ENCODE measurements at regions not wholly inside any gene's neighbourhood (a gene's known extent, or its start where the extent isn't known, plus 50 kb on each side); places are given as distances from the start of the nearest gene placed in this dataset.

DNA sequence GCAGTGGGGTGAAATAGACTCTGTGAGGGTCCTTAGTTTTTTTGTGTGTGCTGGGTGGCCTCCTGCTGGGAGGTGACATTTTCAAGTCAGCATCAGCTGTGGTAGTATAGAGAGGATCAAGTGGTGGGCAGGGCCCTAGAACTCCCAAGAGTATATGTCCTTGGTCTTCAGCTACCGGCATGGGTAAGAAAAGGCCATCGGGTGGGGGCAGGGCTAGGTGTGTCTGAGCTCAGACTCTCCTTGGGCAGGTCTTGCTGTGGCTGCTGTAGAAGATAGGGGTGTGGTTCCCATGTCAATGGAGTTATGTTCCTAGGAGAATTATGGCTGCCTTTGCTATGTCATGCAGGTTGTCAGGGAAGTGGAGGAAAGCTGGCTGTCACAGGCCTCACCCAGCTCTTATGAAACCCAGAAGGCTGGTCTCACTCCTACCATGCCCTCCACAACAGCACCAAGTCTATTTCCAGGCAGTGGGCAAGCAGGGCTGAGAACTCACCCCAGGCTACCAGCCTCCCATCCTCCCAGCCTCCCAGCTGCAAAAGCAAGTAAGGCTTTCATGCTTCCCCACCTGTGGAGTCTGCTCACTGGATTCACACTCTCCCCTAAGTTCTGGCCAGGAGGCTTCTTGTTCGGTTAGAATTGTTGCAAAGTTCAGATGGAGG lies 130.6 kb upstream of the SOX1 start:
- no peak for DNase-seq

DNA sequence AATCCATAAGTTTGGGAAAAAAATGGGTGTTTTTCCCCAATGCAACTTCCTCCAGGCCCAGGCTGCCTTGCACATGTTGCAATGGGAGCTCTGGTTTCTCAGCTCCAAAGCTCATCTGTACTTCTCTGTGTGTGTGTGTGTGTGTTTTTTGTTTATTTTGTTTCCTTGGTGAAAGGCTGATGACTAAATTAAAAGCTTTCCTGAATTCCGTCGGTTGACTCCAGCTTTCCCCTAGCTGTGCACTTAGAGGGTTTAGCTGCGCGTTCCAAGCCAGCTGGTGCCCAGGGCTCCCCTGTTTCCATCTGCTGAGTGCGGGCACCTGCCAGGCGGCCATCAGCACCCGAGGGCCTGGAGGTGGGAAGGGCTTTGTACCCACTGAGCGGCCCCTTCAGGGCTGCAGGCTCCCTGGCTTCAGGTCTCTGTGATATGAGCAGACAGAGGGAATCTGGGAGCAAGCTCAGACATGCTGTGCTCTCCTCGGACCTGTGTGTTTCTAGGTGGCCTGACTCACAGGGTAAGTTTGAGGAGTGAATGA lies 129.1 kb upstream of the SOX1 start:
- peak; percentile 32 for DNase-seq

DNA sequence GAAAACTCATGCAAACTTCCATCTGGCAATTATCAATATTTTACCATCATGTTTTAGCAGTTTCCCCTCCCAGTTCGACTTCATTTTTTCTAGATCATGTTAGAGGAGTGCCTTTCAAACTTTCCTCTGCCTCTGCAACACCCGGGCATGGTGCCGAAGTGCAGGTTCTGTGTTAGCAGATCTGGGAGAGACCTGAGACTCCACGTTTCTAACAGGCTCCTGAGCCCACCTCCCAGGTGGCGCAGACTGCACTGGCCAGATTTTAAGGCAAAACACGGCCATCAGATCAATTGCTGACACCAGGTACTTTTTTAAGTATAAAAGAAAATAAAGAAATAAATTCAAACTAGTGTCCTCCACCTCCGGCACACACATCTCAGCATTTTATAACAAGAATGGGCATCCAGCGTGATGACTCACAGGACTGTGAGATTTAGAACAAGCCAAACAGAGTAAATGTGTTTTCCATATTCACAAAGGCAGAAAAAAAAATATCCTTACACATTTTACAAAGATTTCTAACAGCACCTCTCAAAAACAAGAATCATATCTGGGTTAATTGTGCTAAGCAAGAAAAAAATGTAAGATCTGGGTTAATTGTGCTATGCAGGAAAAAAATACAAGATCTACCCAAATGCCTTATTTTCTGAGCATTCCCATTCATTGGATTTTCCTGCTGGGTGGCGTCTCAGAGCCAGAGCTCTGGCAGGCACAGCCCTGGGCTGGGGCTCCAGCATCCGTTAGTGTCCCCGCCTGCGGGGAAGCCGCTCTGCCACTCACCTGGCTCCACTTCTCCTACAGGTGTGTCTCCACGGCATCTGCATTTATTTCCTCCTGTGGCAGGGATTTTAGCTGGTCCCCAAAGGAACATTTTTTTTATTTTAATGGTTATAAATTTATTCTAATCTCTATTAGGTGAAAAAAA lies 127.9 kb upstream of the SOX1 start:
- no peak for DNase-seq

DNA sequence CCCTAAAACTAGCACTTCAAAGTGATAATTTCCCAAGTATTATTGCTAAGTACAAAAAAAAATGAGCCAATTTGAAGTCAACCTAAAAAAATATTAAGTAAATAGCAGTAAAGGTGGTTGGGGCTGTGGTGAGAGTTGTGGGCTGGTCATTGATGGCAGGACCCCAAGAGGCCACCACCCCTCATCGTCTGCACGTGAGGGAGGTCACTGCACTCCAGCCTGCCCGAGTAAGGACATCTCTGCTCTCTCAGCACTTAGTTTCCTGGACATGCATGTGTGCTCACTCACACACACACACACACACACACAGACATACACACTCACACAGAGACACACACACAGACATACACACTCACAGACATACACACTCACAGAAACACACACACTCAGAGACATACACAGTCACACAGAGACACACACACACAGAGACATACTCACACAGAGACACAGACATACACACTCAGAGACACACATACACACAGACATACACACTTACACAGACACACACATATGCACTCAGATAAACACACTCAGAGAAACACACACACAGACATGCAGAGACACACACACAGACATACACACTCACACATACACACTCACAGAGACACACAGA lies 127.2 kb upstream of the SOX1 start:
- no peak for DNase-seq

DNA sequence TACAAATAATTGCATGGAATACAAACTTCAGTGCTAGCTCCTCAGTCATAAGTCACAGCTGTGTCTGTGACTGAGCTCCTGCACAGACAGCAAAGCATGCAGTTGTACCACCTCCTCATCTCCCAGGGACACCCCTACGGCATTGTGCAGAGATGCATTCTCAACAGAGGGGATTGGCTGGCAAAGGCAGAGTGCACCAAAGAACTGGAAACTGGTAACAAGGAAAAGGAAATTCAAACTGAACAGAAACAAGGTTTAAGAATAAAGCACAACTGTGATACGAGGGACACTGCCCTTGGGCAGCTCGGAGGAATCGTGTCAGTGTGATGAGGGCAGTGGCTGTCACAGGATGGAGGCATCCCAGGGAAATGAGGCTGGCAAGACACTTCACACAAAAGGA lies 126.1 kb upstream of the SOX1 start:
- DNase-seq, result no peak

DNA sequence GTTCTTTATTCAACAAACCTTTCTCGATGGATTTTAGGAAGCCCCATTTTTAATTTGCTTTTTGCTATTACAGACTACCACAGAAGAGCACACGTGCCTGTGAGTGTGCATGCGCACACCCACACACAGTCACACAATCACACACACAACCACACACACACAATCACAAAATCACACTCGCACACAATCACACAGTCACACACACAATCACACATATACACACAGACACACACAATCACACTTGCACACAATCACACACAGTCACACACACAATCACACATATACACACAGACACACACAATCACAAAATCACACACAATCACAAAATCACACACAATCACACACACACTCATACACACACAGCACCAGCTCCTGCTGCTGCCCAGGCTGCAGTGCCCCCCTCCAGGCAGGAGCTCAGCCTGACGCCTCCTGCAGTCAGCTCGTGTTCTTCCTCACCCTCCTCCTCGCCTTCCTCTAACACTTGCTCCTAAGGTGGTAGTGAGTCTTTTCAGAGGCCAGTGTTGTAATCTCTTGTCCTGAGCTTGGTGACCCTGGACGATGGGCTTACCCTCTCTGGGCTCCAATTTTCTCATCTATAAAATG lies 125.0 kb upstream of the SOX1 start:
- no peak for DNase-seq

DNA sequence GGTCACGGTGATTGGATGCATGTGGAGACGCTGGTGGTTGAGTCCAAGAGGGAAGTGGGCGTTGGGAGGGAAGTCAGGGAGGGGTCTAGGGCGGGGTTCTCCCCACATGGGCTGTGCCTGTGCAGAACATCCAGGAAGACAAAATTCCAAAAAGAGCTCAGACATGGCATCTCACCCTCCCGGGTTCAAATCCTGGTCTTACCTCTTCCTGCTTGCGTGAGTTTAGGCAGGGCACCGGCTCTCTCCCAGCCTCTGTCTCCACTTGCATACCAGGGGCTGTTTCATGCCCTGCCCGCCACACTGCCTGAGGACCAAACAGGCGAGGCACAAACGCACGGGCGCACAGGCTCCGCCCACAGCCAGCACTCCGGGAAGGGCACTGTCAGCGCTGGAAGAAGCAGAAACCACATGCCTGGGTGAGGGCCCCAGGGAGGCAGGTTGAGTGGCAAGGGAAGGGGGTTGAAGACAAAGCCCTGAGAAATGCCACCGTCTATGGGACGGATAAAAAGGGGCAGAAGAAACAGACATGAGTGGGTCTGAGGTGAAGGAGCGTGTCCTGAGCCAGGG lies 123.6 kb upstream of the SOX1 start:
- DNase-seq, result no peak

DNA sequence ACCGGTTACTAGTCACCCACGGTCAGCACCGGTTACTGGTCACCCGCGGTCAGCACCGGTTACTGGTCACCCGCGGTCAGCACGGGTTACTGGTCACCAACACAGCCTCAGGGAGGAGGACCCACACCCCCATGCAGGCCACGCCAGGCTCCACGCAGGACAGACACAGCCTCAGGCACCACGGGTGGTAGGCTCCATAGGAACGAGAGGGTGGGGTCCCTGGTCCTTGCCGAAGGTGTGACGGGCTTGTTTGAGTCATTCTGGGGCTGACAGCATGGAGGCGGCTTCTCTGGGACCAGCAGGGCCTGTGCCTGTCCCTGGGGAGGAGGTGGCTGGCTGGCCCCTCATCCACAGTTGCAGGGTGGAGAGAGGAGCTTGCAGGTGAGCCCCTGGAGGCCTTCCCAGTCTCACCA lies 122.8 kb upstream of the SOX1 start:
- DNase-seq, result no peak

DNA sequence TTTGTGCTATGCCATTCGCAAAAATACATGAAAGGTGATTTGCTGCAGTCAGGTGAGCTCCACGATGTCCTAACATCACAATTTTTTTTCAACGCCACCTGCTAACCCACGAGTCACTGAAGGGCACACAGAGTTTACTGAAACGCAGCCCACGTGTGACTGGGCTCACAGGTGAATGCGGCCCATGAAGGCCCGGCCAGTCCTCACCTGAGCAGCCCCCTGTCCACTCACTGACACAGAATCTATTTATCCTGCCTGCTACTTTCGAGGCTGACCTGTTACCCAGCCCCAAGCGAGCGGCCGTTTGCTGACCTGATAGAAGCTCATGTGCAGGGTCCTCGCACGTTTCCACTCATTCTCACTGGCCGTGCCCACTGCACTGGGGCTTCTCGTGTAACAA lies 121.9 kb upstream of the SOX1 start:
- no peak for DNase-seq

DNA sequence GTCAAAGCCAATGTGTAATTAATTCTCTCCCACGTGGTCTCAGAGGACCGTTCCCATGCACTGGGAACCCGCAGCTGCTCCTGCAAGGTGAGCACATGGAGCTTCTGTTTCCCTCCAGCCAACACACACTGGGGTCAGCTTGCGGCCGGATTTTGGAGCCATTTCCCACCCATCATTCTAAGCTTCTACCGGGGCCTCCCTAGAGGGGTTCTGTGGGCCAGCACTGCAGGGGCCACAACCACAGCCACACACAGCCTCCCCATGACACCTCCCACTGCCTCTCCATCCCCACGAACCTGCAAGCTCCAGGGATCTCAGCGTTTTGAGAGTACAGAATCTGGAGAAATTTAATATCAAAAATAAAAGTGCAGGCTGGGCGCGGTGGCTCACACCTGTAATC lies 120.7 kb upstream of the SOX1 start:
- DNase-seq, result no peak

DNA sequence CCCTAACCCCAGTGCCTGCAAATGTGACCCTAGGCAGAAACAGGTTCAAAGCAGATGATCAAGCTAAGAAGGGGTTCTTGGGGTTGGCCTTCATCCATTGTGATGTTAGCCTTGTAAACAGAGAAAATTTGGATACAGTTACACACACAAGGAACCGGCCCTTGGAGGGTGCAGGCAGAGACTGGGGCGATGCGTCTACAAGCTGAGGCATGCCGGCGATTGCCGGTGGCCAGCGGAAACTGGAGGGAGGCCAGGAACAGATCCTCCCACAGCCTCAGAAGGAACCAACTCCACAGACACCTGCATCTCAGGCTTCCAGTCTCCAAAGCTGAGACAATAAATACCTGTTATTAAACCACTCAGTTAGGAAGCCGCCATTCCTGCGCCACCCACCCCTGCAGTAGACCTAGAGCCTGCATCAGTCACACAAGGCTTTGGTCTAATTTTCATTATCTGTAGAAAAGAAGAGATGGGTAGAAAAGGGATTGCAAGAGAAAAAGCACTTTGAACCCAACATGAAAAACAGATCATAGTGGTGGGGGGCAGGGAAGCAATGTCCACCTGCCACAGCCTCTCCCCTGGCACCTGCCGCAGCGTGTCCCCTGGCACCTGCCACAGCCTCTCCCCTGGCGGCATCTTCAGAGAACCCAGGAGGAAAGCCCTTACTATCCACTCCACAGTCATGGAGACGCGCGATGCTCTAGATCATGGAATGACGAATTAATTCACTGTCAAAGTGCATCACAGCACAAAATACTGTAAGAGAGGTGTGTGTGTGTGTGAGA lies 119.7 kb upstream of the SOX1 start:
- DNase-seq, result peak; percentile 54

DNA sequence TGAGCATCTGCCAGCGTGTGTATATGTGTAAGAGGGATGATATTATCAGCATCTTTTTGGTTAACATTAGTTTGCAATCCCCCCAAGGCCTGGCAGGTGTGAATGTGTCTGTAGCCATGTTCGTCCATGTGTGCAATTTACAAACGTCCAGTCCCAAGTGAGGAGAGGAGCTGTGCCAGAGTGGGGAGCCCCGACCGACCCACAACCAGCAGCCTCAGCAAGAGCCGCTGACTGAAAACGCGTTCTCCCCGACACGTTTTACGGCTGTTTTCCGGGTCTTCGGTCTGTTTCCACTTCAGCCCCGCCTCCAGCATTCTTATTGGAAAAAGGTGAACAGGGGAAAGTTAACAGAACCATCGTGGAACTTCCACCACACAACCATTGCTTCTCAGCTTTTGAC lies 119.1 kb upstream of the SOX1 start:
- no peak for DNase-seq

DNA sequence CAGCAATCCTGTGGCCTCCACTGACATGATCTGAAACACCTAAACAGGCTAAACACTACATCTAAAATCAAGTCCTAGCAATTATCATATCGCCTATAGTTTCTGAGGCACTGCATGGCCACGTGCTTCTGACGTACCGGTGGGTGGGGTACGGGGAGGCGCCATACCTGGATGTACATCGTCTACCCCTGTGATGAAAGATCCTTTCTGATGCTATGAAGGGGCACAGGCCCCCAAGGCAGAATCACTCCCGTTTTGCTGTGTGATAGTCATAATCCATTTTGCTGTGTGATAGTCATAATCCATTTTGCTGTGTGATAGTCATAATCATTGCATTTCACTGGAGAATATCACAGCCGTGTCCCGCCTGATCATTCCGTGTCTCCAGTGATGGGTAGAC lies 118.7 kb upstream of the SOX1 start:
- DNase-seq, result no peak

DNA sequence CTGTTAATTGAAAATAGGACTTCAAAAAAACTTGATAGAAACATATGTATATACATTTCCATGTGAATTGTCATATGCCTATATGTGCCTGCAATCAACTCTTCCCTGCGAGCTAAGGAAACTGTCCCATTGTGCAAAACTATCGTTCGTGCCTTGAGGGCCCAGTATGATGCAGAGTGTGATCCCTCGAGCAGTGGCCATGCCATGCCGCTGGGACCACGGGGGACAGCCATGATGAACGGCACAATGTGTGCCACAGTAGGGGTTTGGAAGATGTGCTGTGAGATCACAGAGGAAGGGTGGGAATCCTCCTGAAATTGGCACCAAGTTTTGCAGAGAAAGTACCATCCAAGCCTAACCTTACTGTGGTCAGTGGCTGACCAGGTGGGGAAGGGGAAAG lies 118.1 kb upstream of the SOX1 start:
- DNase-seq, result no peak

DNA sequence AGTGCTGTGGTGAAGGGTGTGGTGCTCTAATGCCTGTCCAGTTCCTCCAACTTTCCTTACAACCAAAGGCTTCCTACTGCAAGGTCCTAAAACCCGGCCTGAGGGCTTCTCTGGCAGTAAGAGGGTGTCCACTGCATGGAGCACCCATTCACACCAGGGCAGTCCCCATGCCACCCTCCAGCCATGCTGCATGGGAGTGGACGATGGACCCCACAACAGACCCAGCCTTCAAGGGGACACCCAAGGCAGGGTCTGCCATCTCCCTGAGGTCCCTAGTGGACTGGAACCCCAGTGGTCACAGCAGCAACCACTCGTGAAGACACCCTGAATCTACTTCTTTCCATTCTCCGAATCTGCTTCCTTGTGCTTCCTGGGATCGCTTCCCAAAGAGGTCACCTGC lies 117.6 kb upstream of the SOX1 start:
- DNase-seq, result no peak

DNA sequence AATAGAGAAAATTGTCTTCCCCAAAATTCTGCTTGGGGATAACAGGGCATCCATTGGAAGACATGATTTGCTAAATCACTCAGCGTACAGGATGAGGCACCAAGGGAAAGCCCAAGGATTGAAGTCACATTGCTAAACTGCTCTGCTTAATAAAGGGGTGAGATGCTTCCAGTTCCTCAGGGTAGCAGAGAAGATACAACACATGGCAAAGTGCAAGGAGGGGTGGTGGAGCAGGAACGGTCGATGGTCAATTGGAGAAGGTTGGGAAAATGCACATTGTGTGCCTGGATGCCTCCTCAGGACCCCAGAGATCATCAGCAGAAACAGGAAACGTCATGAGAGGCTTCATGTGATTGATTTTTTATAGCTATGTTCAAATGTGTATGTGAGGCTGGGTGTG lies 116.3 kb upstream of the SOX1 start:
- no peak for DNase-seq

DNA sequence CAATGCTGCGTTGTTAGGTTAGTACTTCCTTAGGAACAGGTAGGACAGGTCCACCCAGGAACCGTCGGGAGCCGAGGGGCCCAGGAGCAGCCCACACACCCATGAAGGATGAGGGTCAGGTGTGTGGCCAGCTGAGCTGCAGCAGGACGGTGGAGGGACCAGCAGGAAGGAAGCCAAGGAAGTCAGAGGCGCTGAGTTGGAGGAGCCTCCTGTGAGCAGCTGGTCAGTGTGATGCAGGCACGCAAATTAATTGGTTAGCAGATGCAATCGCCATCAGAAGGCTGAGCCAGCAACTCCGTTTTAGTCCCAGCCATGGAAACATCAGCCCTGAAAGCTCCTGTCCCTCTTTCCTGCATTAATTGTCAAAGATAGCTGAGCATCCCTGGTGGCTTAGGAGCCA lies 114.9 kb upstream of the SOX1 start:
- no peak for DNase-seq

DNA sequence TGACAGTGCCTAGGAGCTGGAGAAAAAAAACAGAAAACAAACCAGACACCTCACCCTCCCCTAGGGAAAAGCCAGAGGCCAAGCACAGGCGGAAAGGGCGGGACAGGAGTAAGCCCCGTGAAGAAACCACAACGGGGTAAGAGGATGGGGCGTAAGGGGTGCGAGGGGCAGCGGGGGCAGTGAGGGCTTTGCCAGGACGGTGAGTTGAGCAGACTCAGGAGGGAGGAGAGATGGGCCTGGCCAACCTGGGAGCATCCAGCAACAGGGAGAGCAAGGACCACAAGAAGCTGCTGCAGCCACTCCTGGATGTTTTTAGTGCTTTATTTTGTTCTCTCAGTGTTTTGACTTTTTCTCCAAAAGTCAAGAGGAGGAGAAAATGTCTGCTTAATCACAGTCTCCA lies 114.1 kb upstream of the SOX1 start:
- DNase-seq, result no peak

DNA sequence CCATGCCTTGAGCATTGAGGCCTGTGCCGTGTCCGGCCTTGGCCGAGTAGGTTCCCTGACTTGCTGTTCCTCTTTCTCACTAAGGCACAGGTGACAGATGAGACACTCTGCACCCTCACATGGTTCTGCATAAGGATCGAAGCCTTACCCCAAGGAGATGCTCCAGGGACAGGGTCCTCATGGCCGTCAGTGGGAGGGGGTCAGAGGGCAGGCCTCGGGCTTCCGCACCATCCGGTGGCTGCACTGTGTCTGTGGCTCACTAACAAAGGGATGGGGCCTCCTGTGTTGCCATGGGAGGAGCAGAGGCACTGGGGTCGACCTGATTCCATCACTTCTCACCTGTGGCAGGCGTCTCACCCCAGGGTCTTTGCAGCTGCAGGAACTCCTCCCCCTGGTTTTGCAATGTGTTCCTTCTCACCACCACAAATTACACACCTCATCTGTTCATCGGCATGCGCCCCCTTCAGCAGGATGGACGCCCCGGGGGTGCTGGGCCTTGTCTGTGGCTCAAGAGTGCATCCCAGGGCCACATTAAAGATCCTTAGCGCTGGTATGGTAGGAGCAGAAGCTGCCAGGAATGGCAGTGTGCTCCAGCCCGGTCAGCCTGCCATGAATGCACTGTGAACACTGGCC lies 113.3 kb upstream of the SOX1 start:
- no peak for DNase-seq

DNA sequence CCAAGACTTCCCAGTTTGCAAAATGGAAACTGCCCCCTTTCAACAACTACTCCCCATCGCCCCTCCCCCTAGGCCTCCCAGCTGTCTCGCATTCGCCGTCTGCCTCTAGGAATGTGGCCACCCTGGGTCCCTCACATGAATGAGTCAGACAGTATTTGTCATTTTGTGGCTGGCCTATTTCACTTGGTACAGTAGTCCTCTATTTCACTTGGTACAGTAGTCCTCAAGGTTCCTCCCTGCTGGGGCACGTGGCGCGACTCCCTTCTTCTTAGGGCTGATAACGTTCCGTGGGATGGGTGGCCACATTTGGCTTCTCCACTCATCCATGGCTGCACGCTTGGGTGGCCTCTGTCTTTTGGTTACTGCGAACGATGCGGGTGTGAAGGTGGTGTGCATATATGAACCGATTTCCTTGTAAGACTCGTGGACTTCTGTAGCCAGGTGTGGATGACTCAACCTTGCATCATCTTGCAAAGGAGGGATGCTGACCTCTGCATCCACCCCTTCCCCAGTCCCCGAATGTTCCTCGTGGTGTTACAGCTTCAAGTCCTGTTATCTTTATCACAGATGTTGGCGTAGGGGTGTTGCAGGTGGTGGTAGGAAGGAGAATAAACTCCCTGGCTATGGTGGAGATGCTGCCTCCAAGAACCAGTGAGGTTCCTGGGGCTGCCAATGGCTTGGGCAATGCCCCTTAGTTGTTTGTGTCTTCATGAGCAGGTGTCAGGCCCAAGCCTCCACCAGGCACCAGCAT lies 112.1 kb upstream of the SOX1 start:
- no peak for DNase-seq
